GM23338 (cell line): ENCODE measurements at regions not wholly inside any gene's neighbourhood (a gene's known extent, or its start where the extent isn't known, plus 50 kb on each side); places are given as distances from the start of the nearest gene placed in this dataset.

Experiments used
- ATAC-seq: fragments of 200-7000 bp; cut with Tn5 transposase; 3 replicates; pipeline ENCODE4 v1.9.1; 2020
- DNase-seq: peaks from one replicate; pipeline ENCODE4 v3.0.0-alpha.2; 2015; ENCODE audit warnings: low spot score
- H2AFZ ChIP-seq: fragments of 200-600 bp; sonication (generic); 2 replicates; pipeline ENCODE4 v1.8.0; 2016; ENCODE audit warnings: antibody characterized with exemption, mild to moderate bottlenecking, moderate library complexity
- H3F3A ChIP-seq: fragments of 200-600 bp; sonication (generic); replicated peaks from 2 replicates; pipeline ENCODE4 v1.8.0; 2017; ENCODE audit warnings: antibody characterized with exemption, mixed run types, low read depth
- H3K27ac ChIP-seq: fragments of 200-600 bp; sonication (generic); 2 replicates; pipeline ENCODE4 v1.6.1; 2016; ENCODE audit warnings: low read depth
- H3K27me3 ChIP-seq: fragments of 200-600 bp; sonication (generic); 2 replicates; pipeline ENCODE4 v1.8.0; 2016; ENCODE audit warnings: mild to moderate bottlenecking, mixed run types, moderate library complexity; ENCODE audit not compliant: insufficient read depth
- H3K36me3 ChIP-seq: fragments of 200-600 bp; sonication (generic); 2 replicates; pipeline ENCODE4 v1.8.0; 2016; ENCODE audit warnings: mild to moderate bottlenecking; ENCODE audit not compliant: insufficient read depth
- H3K4me1 ChIP-seq: fragments of 200-600 bp; sonication (generic); 2 replicates; pipeline ENCODE4 v1.8.0; 2016; ENCODE audit warnings: mild to moderate bottlenecking, moderate library complexity; ENCODE audit not compliant: insufficient read depth
- H3K4me2 ChIP-seq: fragments of 200-600 bp; sonication (generic); 2 replicates; pipeline ENCODE4 v1.7.1; 2017; ENCODE audit warnings: mixed run types
- H3K4me3 ChIP-seq: fragments of 200-600 bp; sonication (generic); 2 replicates; pipeline ENCODE4 v1.6.1; 2016; ENCODE audit warnings: mixed run types
- H3K79me2 ChIP-seq: fragments of 200-600 bp; sonication (generic); replicated peaks from 2 replicates; pipeline ENCODE4 v1.8.0; 2017; ENCODE audit warnings: mild to moderate bottlenecking; ENCODE audit not compliant: insufficient read depth
- H3K9me2 ChIP-seq: fragments of 200-600 bp; sonication (generic); 2 replicates; pipeline ENCODE4 v1.8.0; 2017; ENCODE audit not compliant: insufficient read depth
- H4K20me1 ChIP-seq: fragments of 200-600 bp; sonication (generic); replicated peaks from 2 replicates; pipeline ENCODE4 v1.8.0; 2017; ENCODE audit warnings: mild to moderate bottlenecking; ENCODE audit not compliant: insufficient read depth
- H3K27ac Mint-ChIP-seq: 2 replicates; pipeline ENCODE4 v1.8.0; 2020; ENCODE audit warnings: inconsistent platforms, mild to moderate bottlenecking, moderate library complexity, mixed read lengths
- H3K27me3 Mint-ChIP-seq: 3 replicates; pipeline ENCODE4 v1.8.0; 2022; ENCODE audit warnings: low read depth, mild to moderate bottlenecking, moderate library complexity, mixed read lengths, inconsistent platforms; ENCODE audit not compliant: insufficient read depth, poor library complexity
- H3K36me3 Mint-ChIP-seq: 3 replicates; pipeline ENCODE4 v1.8.0; 2021; ENCODE audit warnings: low read depth, mild to moderate bottlenecking, inconsistent platforms, moderate library complexity, mixed read lengths
- H3K4me1 Mint-ChIP-seq: 3 replicates; pipeline ENCODE4 v1.8.0; 2020; ENCODE audit warnings: mild to moderate bottlenecking, inconsistent platforms, mixed read lengths
- H3K4me3 Mint-ChIP-seq: 3 replicates; pipeline ENCODE4 v1.8.0; 2021; ENCODE audit warnings: moderate library complexity, mild to moderate bottlenecking, inconsistent platforms, mixed read lengths
- H3K9me3 Mint-ChIP-seq: 3 replicates; pipeline ENCODE4 v1.8.0; 2020; ENCODE audit warnings: moderate library complexity, mild to moderate bottlenecking, inconsistent platforms, mixed read lengths
- CREB1 ChIP-seq: fragments of 250-450 bp; sonication (Bioruptor Pico); IDR thresholded peaks from 2 replicates; pipeline ENCODE4 v1.5.0; 2020; ENCODE audit warnings: low read depth, mild to moderate bottlenecking, moderate library complexity
- CTCF ChIP-seq, 2 experiments: fragments of 200-600 bp in 1 of 2; sonication (generic) in 1 of 2; conservative IDR thresholded peaks; 2 replicates each; pipeline versions ENCODE4 v1.5.1 to v1.6.1; 2016 to 2017; ENCODE audit warnings: antibody characterized with exemption in 2 of 2, low read depth in 2 of 2, mild to moderate bottlenecking in 2 of 2, moderate library complexity in 1 of 2
- ETS1 ChIP-seq: IDR thresholded peaks from 2 replicates; pipeline ENCODE4 v1.6.1; 2016; ENCODE audit warnings: antibody characterized with exemption
- EZH2 ChIP-seq: fragments of 200-600 bp; sonication (generic); IDR thresholded peaks from one replicate; pipeline ENCODE4 v1.8.0; 2017; ENCODE audit warnings: antibody characterized with exemption, mild to moderate bottlenecking, low read depth; ENCODE audit not compliant: unreplicated experiment
- EZH2phosphoT487 ChIP-seq: fragments of 200-600 bp; sonication (generic); IDR thresholded peaks from one replicate; pipeline ENCODE4 v1.8.1; 2018; ENCODE audit warnings: antibody characterized with exemption; ENCODE audit not compliant: unreplicated experiment
- JUNB ChIP-seq: IDR thresholded peaks from one replicate; pipeline ENCODE4 v1.6.1; 2016; ENCODE audit warnings: antibody characterized with exemption; ENCODE audit not compliant: unreplicated experiment
- NANOG ChIP-seq: IDR thresholded peaks from 2 replicates; pipeline ENCODE4 v1.6.1; 2016; ENCODE audit warnings: antibody characterized with exemption, borderline replicate concordance
- POLR2AphosphoS5 ChIP-seq: IDR thresholded peaks from 2 replicates; pipeline ENCODE4 v1.6.1; 2016; ENCODE audit warnings: antibody characterized with exemption, low read depth
- REST ChIP-seq: IDR thresholded peaks from one replicate; pipeline ENCODE4 v1.6.1; 2018; ENCODE audit warnings: antibody characterized with exemption; ENCODE audit not compliant: unreplicated experiment
- STAT1 ChIP-seq: IDR thresholded peaks from one replicate; pipeline ENCODE4 v1.6.1; 2016; ENCODE audit warnings: antibody characterized with exemption; ENCODE audit not compliant: unreplicated experiment
- ZNF114 ChIP-seq: fragments of 250-450 bp; sonication (Bioruptor Pico); IDR thresholded peaks from 2 replicates; pipeline ENCODE4 v1.5.0; 2020; ENCODE audit warnings: mild to moderate bottlenecking, moderate library complexity
- ZNF331 ChIP-seq: fragments of 250-450 bp; sonication (Bioruptor Pico); IDR thresholded peaks from 2 replicates; pipeline ENCODE4 v1.5.0; 2020; ENCODE audit warnings: low read depth, mild to moderate bottlenecking, moderate library complexity
- ZNF462 ChIP-seq: fragments of 250-450 bp; sonication (Bioruptor Pico); IDR thresholded peaks from 2 replicates; pipeline ENCODE4 v1.5.0; 2020; ENCODE audit warnings: mild to moderate bottlenecking, moderate library complexity

GRCh38 chr7:25622695-25623094 lies 394.4 kb upstream of the NPVF start:
- H3K27ac ChIP-seq: no peak overlapping the region
- H2AFZ ChIP-seq: no peak overlapping the region
- no peaks in the 10 kb centered on the region for H3K36me3 ChIP-seq
- no peaks in the 10 kb centered on the region for H3F3A ChIP-seq
- H3K27ac Mint-ChIP-seq: no peak overlapping the region
- no peaks in the 10 kb centered on the region for H3K79me2 ChIP-seq
- no peaks in the 10 kb centered on the region for H3K27me3 Mint-ChIP-seq
- TF ChIP-seq REST: no peak
- no peak for TF ChIP-seq ZNF462
- no peak for TF ChIP-seq ZNF331 (CRISPR knock-in tag)
- no peak for TF ChIP-seq ETS1
- no peak for TF ChIP-seq STAT1
- TF ChIP-seq ZNF114 (CRISPR knock-in tag): no peak
- no peak for TF ChIP-seq CTCF (conservative IDR thresholded peaks at IDR 0.05; ENCODE audit: low read depth in 2 of 2)
- no peak for TF ChIP-seq JUNB
- TF ChIP-seq NANOG: no peak
- no peak for TF ChIP-seq CREB1 (CRISPR knock-in tag)
- no peak for TF ChIP-seq EZH2phosphoT487
- TF ChIP-seq EZH2: no peak
- TF ChIP-seq POLR2AphosphoS5: no peak
- peaks cover under 1% of the 10 kb centered on the region; the same call in 1 of the 2 replicates for H3K4me1 ChIP-seq
- H4K20me1 ChIP-seq: no peaks in the 10 kb centered on the region
- no peaks in the 10 kb centered on the region; the same call in 1 of the 2 replicates for H3K9me2 ChIP-seq
- H3K36me3 Mint-ChIP-seq: no peaks in the 10 kb centered on the region
- H3K4me3 ChIP-seq: no peak overlapping the region
- H3K9me3 Mint-ChIP-seq: no peaks in the 10 kb centered on the region
- H3K4me2 ChIP-seq: no peak overlapping the region
- no peak overlapping the region for H3K4me3 Mint-ChIP-seq
- no peaks in the 10 kb centered on the region for H3K27me3 ChIP-seq
- peaks cover 9% of the 10 kb centered on the region for H3K4me1 Mint-ChIP-seq
- no peak for DNase-seq
- no peak for ATAC-seq
